Endothelial cell (in vitro differentiated cells): ENCODE measurements at regions not wholly inside any gene's neighbourhood (a gene's known extent, or its start where the extent isn't known, plus 50 kb on each side); places are given as distances from the start of the nearest gene placed in this dataset.

Experiments used
- DNase-seq: peaks from one replicate; pipeline ENCODE4 v3.0.0; 2021; ENCODE audit warnings: low spot score
- H3K27ac Mint-ChIP-seq: one replicate; pipeline ENCODE4 v1.8.0; 2021; ENCODE audit warnings: mixed read lengths, inconsistent platforms; ENCODE audit not compliant: unreplicated experiment
- H3K27me3 Mint-ChIP-seq: one replicate; pipeline ENCODE4 v1.8.0; 2021; ENCODE audit warnings: mild to moderate bottlenecking, moderate library complexity, mixed read lengths, inconsistent platforms; ENCODE audit not compliant: unreplicated experiment
- H3K36me3 Mint-ChIP-seq: one replicate; pipeline ENCODE4 v1.8.0; 2021; ENCODE audit warnings: mild to moderate bottlenecking, low read depth, mixed read lengths, inconsistent platforms; ENCODE audit not compliant: unreplicated experiment
- H3K4me1 Mint-ChIP-seq: one replicate; pipeline ENCODE4 v1.8.0; 2021; ENCODE audit warnings: mild to moderate bottlenecking, mixed read lengths, inconsistent platforms; ENCODE audit not compliant: unreplicated experiment
- H3K4me3 Mint-ChIP-seq: one replicate; pipeline ENCODE4 v1.8.0; 2021; ENCODE audit warnings: mild to moderate bottlenecking, mixed read lengths, inconsistent platforms; ENCODE audit not compliant: unreplicated experiment
- H3K9me3 Mint-ChIP-seq: one replicate; pipeline ENCODE4 v1.8.0; 2021; ENCODE audit warnings: mixed read lengths, inconsistent platforms; ENCODE audit not compliant: unreplicated experiment
- TF ChIP-seq, protein P1 (sequence below): fragments of 200-600 bp; sonication (generic); IDR thresholded peaks from one replicate; pipeline ENCODE4 v1.5.0; 2021; ENCODE audit warnings: antibody characterized with exemption; ENCODE audit not compliant: unreplicated experiment

DNA sequence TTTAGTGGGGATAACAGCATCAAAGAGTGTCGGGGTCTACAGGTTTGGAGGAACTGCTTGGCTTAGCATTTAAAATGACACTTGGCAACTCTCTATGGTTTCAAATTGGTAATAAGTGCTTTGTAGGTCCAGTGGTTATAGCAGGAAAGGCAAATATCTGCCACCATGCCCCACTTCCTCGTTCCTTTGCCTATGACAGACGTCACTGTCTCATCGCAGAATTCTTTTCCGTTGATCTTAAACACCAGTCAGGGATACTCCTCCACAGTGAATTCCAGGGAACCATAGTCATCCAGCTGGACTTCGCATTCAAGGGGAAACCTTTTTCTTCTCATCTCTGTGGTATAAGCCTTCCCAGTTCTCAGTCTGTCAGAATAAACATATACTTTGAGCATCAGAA lies 319.1 kb downstream of the GPAT3 start:
- Mint-ChIP-seq H3K27ac (no peak overlapping the region), H3K9me3 (no peaks in the 10 kb centered on the region), H3K4me1 (peaks cover 7% of the 10 kb centered on the region), H3K4me3 (no peak overlapping the region), H3K27me3 (no peaks in the 10 kb centered on the region), H3K36me3 (no peaks in the 10 kb centered on the region)
- no peak for DNase-seq
- TF ChIP-seq, protein P1, sequence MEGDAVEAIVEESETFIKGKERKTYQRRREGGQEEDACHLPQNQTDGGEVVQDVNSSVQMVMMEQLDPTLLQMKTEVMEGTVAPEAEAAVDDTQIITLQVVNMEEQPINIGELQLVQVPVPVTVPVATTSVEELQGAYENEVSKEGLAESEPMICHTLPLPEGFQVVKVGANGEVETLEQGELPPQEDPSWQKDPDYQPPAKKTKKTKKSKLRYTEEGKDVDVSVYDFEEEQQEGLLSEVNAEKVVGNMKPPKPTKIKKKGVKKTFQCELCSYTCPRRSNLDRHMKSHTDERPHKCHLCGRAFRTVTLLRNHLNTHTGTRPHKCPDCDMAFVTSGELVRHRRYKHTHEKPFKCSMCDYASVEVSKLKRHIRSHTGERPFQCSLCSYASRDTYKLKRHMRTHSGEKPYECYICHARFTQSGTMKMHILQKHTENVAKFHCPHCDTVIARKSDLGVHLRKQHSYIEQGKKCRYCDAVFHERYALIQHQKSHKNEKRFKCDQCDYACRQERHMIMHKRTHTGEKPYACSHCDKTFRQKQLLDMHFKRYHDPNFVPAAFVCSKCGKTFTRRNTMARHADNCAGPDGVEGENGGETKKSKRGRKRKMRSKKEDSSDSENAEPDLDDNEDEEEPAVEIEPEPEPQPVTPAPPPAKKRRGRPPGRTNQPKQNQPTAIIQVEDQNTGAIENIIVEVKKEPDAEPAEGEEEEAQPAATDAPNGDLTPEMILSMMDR: no peak

DNA sequence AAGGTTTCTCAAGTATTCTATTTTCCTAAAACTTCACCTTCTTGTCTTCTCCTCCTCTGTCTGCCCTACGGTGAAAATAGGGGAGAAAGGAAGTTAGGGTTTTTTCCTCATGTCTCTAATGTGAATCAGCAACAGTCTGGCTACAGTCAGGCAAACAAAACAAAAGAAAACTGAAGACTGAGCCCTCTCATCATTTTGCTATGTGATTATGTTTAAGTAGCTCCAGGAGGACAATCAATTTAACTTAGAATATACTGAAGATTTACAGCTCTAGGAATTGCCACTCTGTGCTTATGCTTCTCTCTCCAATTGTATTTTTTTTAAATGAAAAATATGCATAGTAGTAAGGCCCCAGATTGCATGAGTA lies 316.2 kb downstream of the GPAT3 start:
- Mint-ChIP-seq H3K36me3 (no peaks in the 10 kb centered on the region), H3K27me3 (no peaks in the 10 kb centered on the region), H3K9me3 (no peaks in the 10 kb centered on the region), H3K4me3 (no peak overlapping the region), H3K4me1 (peaks cover 7% of the 10 kb centered on the region), H3K27ac (no peak overlapping the region)
- DNase-seq: no peak
- TF ChIP-seq, protein P1: no peak

DNA sequence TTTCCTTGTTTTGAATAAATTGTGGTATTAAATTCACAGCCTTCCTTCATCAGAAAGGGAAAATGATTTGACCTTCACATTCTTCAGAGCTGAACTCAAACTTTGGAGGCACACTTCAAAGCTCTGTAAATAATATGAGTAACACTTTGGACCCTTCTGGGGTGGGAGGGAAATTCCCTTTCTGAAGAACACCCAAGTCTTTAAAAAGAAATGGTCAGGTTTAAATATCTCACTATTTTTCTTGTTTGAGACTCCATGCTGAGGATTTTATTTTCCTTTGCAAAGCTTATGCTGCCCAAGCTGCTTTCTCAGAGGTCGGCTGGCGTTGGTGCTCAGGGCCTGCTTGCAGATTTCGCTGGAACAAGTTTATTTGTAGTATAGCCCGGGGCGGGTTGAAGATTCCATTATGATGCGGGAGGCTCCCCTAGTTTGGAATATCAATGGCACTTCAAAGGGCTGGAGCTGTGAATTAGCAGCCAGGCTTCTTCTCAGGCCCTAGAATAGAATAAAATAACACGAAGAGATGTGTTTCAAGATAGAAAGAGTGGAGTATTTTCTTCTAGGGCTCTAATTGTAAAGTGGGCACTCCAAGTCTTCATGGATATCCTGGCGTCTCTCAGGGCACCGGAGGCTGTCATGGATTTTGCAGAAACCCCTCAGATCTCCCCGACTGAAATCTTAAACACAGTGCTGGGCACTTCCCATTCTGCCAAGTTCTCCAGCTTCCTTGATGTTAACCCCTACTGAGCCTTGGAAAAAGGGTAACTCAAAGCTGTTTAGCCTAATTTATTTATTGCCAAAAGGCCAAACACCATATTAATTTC lies 315.6 kb downstream of the GPAT3 start:
- Mint-ChIP-seq H3K27me3 (no peaks in the 10 kb centered on the region), H3K4me1 (peaks cover 7% of the 10 kb centered on the region), H3K4me3 (no peak overlapping the region), H3K9me3 (no peaks in the 10 kb centered on the region), H3K27ac (no peak overlapping the region), H3K36me3 (no peaks in the 10 kb centered on the region)
- no peak for DNase-seq
- TF ChIP-seq, protein P1: no peak

DNA sequence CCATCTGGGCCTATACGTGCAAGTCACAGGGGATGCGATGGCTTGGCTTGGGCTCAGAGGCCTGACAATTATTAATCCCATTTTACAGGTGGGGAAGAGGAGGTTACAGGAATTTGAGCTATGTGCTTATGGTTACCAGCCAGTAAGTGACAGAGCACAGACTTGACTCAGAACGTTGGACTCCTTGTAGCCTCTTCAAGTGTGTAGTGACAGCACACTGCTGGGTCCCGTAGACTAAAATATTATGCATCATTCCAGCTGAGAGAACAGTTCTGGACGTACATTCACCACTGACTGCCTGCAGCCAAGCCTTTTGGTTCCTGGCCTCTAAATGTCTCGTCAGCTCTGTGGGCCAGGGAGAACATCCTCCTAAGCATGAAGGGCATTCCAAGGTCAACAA lies 314.5 kb downstream of the GPAT3 start:
- H3K27me3 Mint-ChIP-seq: no peaks in the 10 kb centered on the region
- no peak overlapping the region for H3K27ac Mint-ChIP-seq
- no peak for DNase-seq
- H3K4me3 Mint-ChIP-seq: no peak overlapping the region
- TF ChIP-seq, protein P1: no peak
- H3K36me3 Mint-ChIP-seq: no peaks in the 10 kb centered on the region
- H3K9me3 Mint-ChIP-seq: no peaks in the 10 kb centered on the region
- peaks cover 7% of the 10 kb centered on the region for H3K4me1 Mint-ChIP-seq

DNA sequence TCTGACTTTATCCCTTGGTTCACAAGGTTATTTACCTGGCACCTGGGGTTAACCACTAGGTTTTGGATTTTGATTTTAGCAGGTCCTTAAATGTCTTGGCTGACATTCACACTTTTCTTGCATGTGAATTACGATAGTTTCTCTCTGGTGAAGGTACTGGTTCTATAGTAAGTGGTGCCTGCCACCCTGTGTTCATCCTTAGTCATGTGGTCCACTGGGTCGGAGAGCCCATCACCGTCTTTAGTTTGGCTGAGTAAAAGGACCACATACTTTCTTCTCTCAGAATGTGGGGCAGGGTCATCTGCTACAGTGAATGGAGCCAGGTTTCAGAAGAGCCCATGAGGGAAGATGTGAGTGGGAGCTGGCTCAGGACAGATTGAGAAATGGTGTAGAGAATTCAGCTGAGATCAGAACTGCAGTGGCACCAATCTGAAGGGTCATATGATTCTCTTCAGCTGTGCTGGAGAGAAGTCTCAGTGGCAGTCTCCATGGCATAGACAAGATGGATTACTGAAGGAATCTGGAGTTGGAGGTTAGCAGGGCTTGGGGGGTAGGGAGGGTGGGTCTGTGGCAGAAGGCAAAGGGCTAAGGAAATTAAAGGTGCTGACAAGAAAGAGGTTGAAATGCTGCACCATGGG lies 310.4 kb downstream of the GPAT3 start:
- Mint-ChIP-seq H3K9me3 (no peaks in the 10 kb centered on the region), H3K4me3 (no peak overlapping the region)

More for the DNA sequence above, 310.4 kb downstream of the GPAT3 start:
- no peak for DNase-seq
- TF ChIP-seq, protein P1: no peak
- Mint-ChIP-seq H3K27ac (no peak overlapping the region), H3K36me3 (no peaks in the 10 kb centered on the region), H3K4me1 (peaks cover under 1% of the 10 kb centered on the region), H3K27me3 (no peaks in the 10 kb centered on the region)
